Erythroblast (primary cell): ENCODE measurements at regions not wholly inside any gene's neighbourhood (a gene's known extent, or its start where the extent isn't known, plus 50 kb on each side); places are given as distances from the start of the nearest gene placed in this dataset.

Experiments
- GATA1 ChIP-seq: IDR thresholded peaks from 2 replicates; pipeline ENCODE4 v1.6.1; 2011; ENCODE audit warnings: low read depth, mild to moderate bottlenecking, control low read depth, low read length, moderate library complexity
- POLR2A ChIP-seq: IDR thresholded peaks from 2 replicates; pipeline ENCODE4 v1.6.1; 2011; ENCODE audit warnings: mild to moderate bottlenecking, low read length

DNA sequence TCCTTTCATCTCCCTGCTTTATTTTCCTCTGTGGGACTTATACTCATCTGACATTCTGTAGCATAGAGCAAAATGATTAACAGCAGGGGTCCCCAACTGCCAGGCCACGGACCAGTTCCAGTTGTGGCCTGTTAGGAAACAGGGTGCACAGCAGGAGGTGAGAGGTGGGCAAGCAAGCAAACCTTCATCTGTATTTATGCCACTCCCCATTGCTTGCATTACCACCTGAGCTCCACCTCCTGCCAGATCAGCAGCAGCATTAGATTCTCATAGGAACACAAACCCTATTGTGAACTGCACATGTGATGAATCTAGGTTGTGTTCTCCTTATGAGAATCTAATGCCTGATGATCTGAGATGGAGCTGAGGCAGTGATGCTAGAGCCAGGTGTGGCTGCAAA, 130.5 kb upstream of the SLC24A3 start:
- no peak for TF ChIP-seq POLR2A
- TF ChIP-seq GATA1: no peak
